WTC11 (cell line): ENCODE measurements at regions not wholly inside any gene's neighbourhood (a gene's known extent, or its start where the extent isn't known, plus 50 kb on each side); places are given as distances from the start of the nearest gene placed in this dataset.

Source experiments
- ATAC-seq: fragments of 200-7000 bp; cut with Tn5 transposase; 2 replicates; pipeline ENCODE4 v1.10.0; 2021; ENCODE audit warnings: mild to moderate bottlenecking, moderate library complexity
- CTCF ChIA-PET: fragments of 300-600 bp; sonication (Branson Sonifier 250); formaldehyde crosslinking; loops from one replicate; lab custom pipeline; 2021; ENCODE audit warnings: antibody characterized with exemption; lab: Charles Lee
- POLR2A ChIA-PET: fragments of 350-600 bp; sonication (Branson Sonifier 250); formaldehyde crosslinking; loops from one replicate; lab custom pipeline; 2021; ENCODE audit warnings: antibody characterized with exemption; lab: Charles Lee
- DNase-seq: peaks from one replicate; pipeline ENCODE4 v3.0.0; 2021; ENCODE audit warnings: low spot score
- H3K27ac Mint-ChIP-seq: 2 replicates; pipeline ENCODE4 v1.8.0; 2021; ENCODE audit warnings: mixed read lengths
- H3K27me3 Mint-ChIP-seq: 2 replicates; pipeline ENCODE4 v1.8.0; 2021; ENCODE audit warnings: low read depth, mild to moderate bottlenecking, moderate library complexity, mixed read lengths
- H3K36me3 Mint-ChIP-seq: 2 replicates; pipeline ENCODE4 v1.8.0; 2021; ENCODE audit warnings: mixed read lengths
- H3K4me1 Mint-ChIP-seq: 2 replicates; pipeline ENCODE4 v1.8.0; 2022; ENCODE audit warnings: mixed read lengths
- H3K4me3 Mint-ChIP-seq: 2 replicates; pipeline ENCODE4 v1.8.0; 2021; ENCODE audit warnings: mild to moderate bottlenecking, moderate library complexity, mixed read lengths
- H3K9me3 Mint-ChIP-seq: 2 replicates; pipeline ENCODE4 v1.8.0; 2021; ENCODE audit warnings: mixed read lengths
- AR ChIP-seq: fragments of 250-450 bp; sonication (Bioruptor Pico); IDR thresholded peaks from 2 replicates; pipeline ENCODE4 v1.9.0; 2021; ENCODE audit warnings: mild to moderate bottlenecking
- ATF1 ChIP-seq: sonication (generic); formaldehyde crosslinking; IDR thresholded peaks from 2 replicates; pipeline ENCODE4 v1.8.1; 2023; ENCODE audit warnings: mild to moderate bottlenecking, moderate library complexity, missing genetic modification reagents
- CBFB ChIP-seq: sonication (generic); formaldehyde crosslinking; IDR thresholded peaks from 2 replicates; pipeline ENCODE4 v1.8.1; 2022; ENCODE audit warnings: mild to moderate bottlenecking, low read depth, missing genetic modification reagents
- FOXK1 ChIP-seq: sonication (generic); formaldehyde crosslinking; IDR thresholded peaks from 2 replicates; pipeline ENCODE4 v1.8.0; 2022; ENCODE audit warnings: mild to moderate bottlenecking, moderate library complexity, missing genetic modification reagents
- IRF2 ChIP-seq: sonication (generic); formaldehyde crosslinking; IDR thresholded peaks from 2 replicates; pipeline ENCODE4 v1.8.0; 2022; ENCODE audit warnings: low read depth, missing genetic modification reagents, borderline replicate concordance
- JUN ChIP-seq: sonication (generic); formaldehyde crosslinking; IDR thresholded peaks from 2 replicates; pipeline ENCODE4 v1.8.0; 2023; ENCODE audit warnings: mild to moderate bottlenecking, missing genetic modification reagents
- MXD4 ChIP-seq: fragments of 250-450 bp; sonication (Bioruptor Pico); IDR thresholded peaks from 2 replicates; pipeline ENCODE4 v1.8.0; 2021; ENCODE audit warnings: mild to moderate bottlenecking, moderate library complexity, borderline replicate concordance
- NFATC4 ChIP-seq: fragments of 250-450 bp; sonication (Bioruptor Pico); IDR thresholded peaks from 2 replicates; pipeline ENCODE4 v1.9.0; 2021; ENCODE audit warnings: mild to moderate bottlenecking
- NR2C2 ChIP-seq: sonication (generic); formaldehyde crosslinking; IDR thresholded peaks from 2 replicates; pipeline ENCODE4 v1.8.0; 2022; ENCODE audit warnings: mild to moderate bottlenecking, missing genetic modification reagents
- SMAD3 ChIP-seq: sonication (generic); formaldehyde crosslinking; IDR thresholded peaks from 2 replicates; pipeline ENCODE4 v1.8.0; 2022; ENCODE audit warnings: missing genetic modification reagents, mild to moderate bottlenecking, borderline replicate concordance
- SMAD4 ChIP-seq: sonication (generic); formaldehyde crosslinking; IDR thresholded peaks from 2 replicates; pipeline ENCODE4 v1.8.0; 2022; ENCODE audit warnings: mild to moderate bottlenecking, missing genetic modification reagents
- SOX15 ChIP-seq: fragments of 250-450 bp; sonication (Bioruptor Pico); IDR thresholded peaks from 2 replicates; pipeline ENCODE4 v1.9.0; 2021; ENCODE audit warnings: mild to moderate bottlenecking
- SP1 ChIP-seq: sonication (generic); formaldehyde crosslinking; conservative IDR thresholded peaks from 2 replicates; pipeline ENCODE4 v1.8.1; 2022; ENCODE audit warnings: missing genetic modification reagents
- TCF7 ChIP-seq: sonication (generic); formaldehyde crosslinking; IDR thresholded peaks from 2 replicates; pipeline ENCODE4 v1.8.0; 2022; ENCODE audit warnings: mild to moderate bottlenecking, low read depth, missing genetic modification reagents, moderate library complexity
- ZNF423 ChIP-seq: fragments of 250-450 bp; sonication (Bioruptor Pico); IDR thresholded peaks from 2 replicates; pipeline ENCODE4 v2.1.2; 2022; ENCODE audit warnings: mild to moderate bottlenecking, moderate library complexity
- ZSCAN18 ChIP-seq: fragments of 250-450 bp; sonication (Bioruptor Pico); IDR thresholded peaks from 2 replicates; pipeline ENCODE4 v2.1.2; 2022; ENCODE audit warnings: mild to moderate bottlenecking, moderate library complexity
- TF ChIP-seq, protein P1 (sequence below): sonication (generic); formaldehyde crosslinking; IDR thresholded peaks from 2 replicates; pipeline ENCODE4 v1.8.1; 2023; ENCODE audit warnings: mild to moderate bottlenecking, missing genetic modification reagents, moderate library complexity
- TF ChIP-seq, protein P2 (sequence below): sonication (generic); formaldehyde crosslinking; conservative IDR thresholded peaks from 2 replicates; pipeline ENCODE4 v1.8.1; 2023; ENCODE audit warnings: mild to moderate bottlenecking, low read depth, missing genetic modification reagents, moderate library complexity
- TF ChIP-seq, protein P3 (sequence below): fragments of 200-600 bp; IDR thresholded peaks from 2 replicates; pipeline ENCODE4 v1.8.0; 2022; ENCODE audit warnings: antibody characterized with exemption
- TF ChIP-seq, protein P4 (sequence below): sonication (generic); formaldehyde crosslinking; IDR thresholded peaks from 2 replicates; pipeline ENCODE4 v1.8.1; 2022; ENCODE audit warnings: mild to moderate bottlenecking, missing genetic modification reagents, moderate library complexity, borderline replicate concordance
- TF ChIP-seq, protein P5 (sequence below): sonication (generic); formaldehyde crosslinking; IDR thresholded peaks from 2 replicates; pipeline ENCODE4 v1.8.1; 2022; ENCODE audit warnings: low read depth, mild to moderate bottlenecking, moderate library complexity, missing genetic modification reagents, borderline replicate concordance

DNA sequence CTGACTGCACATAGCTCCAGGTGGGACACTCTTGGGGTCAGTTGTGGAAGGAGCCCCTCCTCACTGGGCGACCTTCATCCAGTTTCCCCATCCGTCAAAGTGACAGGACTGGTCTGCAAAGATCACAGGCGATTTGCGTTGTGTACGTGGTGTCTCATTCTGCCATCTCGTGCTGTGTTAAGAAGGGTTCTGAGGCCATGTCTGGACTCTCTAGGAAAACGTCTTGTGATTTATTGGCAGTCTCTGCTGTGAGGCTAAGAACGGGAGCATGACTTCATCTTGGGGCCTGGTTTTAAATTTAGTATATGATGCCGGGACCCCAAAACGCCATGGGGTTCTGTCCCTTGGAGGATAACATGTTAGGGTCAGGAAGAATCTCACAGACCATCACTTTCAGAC, 65.2 kb upstream of the CIBAR2 start (continued):
- TF ChIP-seq NR2C2 (CRISPR knock-in tag): no peak

- Mint-ChIP-seq H3K4me1 (peaks cover 28% of the 10 kb centered on the region), H3K9me3 (no peaks in the 10 kb centered on the region), H3K27ac (peak overlapping the region; percentile 70), H3K4me3 (no peak overlapping the region), H3K36me3 (peaks cover 4% of the 10 kb centered on the region), H3K27me3 (no peaks in the 10 kb centered on the region)
- DNase-seq: no peak
- ATAC-seq: no peak
- ChIA-PET POLR2A (no interaction called here), CTCF (no interaction called here)
- TF ChIP-seq TCF7 (CRISPR knock-in tag) (no peak), ZSCAN18 (no peak)
Observed at GRCh38 chr16:85178006-85178591, 65.8 kb upstream of the CIBAR2 start.

DNA sequence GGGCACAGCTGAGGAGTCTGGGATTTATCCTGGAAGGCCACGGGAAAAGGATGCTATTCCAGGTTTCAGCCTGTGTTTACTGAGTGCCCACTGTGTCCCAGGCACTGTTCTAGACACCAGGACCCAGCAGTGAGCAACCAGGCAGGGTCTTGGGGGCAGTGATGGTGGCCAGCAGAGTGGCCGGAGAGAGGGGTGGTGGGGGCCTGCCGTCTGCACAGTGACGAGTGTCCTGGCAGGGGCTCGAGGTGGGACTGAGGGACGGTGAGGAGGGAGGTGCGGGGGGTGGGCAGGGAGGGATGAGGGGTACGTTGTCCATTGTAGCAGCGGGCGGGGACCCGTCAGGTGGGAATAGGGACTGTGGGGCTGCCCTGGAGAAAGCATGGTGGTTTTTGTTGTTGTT, 66.3 kb upstream of the CIBAR2 start:
- H3K36me3 Mint-ChIP-seq: peaks cover 9% of the 10 kb centered on the region
- DNase-seq (no peak), ATAC-seq (no peak)
- no peak overlapping the region for H3K4me3 Mint-ChIP-seq
- no peak overlapping the region for H3K27ac Mint-ChIP-seq
- H3K4me1 Mint-ChIP-seq: peaks cover 23% of the 10 kb centered on the region
- H3K9me3 Mint-ChIP-seq: peaks cover 2% of the 10 kb centered on the region
- POLR2A ChIA-PET: no interaction called here
- H3K27me3 Mint-ChIP-seq: no peaks in the 10 kb centered on the region
- CTCF ChIA-PET: no interaction called here
- TF ChIP-seq IRF2 (CRISPR knock-in tag) (no peak), SOX15 (CRISPR knock-in tag) (no peak), FOXK1 (no peak), SMAD4 (no peak), AR (CRISPR knock-in tag) (no peak), NFATC4 (CRISPR knock-in tag) (no peak), SMAD3 (CRISPR knock-in tag) (no peak), CBFB (CRISPR knock-in tag) (no peak), JUN (CRISPR knock-in tag) (no peak), SP1 (no peak), NR2C2 (CRISPR knock-in tag) (no peak), ATF1 (CRISPR knock-in tag) (no peak), ZNF423 (CRISPR knock-in tag) (no peak), MXD4 (CRISPR knock-in tag) (no peak)
- TF ChIP-seq, protein P1, sequence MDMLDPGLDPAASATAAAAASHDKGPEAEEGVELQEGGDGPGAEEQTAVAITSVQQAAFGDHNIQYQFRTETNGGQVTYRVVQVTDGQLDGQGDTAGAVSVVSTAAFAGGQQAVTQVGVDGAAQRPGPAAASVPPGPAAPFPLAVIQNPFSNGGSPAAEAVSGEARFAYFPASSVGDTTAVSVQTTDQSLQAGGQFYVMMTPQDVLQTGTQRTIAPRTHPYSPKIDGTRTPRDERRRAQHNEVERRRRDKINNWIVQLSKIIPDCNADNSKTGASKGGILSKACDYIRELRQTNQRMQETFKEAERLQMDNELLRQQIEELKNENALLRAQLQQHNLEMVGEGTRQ (CRISPR knock-in tag): no peak
- TF ChIP-seq, protein P2, sequence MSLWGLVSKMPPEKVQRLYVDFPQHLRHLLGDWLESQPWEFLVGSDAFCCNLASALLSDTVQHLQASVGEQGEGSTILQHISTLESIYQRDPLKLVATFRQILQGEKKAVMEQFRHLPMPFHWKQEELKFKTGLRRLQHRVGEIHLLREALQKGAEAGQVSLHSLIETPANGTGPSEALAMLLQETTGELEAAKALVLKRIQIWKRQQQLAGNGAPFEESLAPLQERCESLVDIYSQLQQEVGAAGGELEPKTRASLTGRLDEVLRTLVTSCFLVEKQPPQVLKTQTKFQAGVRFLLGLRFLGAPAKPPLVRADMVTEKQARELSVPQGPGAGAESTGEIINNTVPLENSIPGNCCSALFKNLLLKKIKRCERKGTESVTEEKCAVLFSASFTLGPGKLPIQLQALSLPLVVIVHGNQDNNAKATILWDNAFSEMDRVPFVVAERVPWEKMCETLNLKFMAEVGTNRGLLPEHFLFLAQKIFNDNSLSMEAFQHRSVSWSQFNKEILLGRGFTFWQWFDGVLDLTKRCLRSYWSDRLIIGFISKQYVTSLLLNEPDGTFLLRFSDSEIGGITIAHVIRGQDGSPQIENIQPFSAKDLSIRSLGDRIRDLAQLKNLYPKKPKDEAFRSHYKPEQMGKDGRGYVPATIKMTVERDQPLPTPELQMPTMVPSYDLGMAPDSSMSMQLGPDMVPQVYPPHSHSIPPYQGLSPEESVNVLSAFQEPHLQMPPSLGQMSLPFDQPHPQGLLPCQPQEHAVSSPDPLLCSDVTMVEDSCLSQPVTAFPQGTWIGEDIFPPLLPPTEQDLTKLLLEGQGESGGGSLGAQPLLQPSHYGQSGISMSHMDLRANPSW (CRISPR knock-in tag): no peak
- TF ChIP-seq, protein P3, sequence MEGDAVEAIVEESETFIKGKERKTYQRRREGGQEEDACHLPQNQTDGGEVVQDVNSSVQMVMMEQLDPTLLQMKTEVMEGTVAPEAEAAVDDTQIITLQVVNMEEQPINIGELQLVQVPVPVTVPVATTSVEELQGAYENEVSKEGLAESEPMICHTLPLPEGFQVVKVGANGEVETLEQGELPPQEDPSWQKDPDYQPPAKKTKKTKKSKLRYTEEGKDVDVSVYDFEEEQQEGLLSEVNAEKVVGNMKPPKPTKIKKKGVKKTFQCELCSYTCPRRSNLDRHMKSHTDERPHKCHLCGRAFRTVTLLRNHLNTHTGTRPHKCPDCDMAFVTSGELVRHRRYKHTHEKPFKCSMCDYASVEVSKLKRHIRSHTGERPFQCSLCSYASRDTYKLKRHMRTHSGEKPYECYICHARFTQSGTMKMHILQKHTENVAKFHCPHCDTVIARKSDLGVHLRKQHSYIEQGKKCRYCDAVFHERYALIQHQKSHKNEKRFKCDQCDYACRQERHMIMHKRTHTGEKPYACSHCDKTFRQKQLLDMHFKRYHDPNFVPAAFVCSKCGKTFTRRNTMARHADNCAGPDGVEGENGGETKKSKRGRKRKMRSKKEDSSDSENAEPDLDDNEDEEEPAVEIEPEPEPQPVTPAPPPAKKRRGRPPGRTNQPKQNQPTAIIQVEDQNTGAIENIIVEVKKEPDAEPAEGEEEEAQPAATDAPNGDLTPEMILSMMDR: no peak
- TF ChIP-seq, protein P4, sequence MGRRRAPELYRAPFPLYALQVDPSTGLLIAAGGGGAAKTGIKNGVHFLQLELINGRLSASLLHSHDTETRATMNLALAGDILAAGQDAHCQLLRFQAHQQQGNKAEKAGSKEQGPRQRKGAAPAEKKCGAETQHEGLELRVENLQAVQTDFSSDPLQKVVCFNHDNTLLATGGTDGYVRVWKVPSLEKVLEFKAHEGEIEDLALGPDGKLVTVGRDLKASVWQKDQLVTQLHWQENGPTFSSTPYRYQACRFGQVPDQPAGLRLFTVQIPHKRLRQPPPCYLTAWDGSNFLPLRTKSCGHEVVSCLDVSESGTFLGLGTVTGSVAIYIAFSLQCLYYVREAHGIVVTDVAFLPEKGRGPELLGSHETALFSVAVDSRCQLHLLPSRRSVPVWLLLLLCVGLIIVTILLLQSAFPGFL (CRISPR knock-in tag): no peak
- TF ChIP-seq, protein P5, sequence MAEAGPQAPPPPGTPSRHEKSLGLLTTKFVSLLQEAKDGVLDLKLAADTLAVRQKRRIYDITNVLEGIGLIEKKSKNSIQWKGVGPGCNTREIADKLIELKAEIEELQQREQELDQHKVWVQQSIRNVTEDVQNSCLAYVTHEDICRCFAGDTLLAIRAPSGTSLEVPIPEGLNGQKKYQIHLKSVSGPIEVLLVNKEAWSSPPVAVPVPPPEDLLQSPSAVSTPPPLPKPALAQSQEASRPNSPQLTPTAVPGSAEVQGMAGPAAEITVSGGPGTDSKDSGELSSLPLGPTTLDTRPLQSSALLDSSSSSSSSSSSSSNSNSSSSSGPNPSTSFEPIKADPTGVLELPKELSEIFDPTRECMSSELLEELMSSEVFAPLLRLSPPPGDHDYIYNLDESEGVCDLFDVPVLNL: no peak
